Stimulated activated CD4-positive, alpha-beta T cell treated with anti-CD3 and anti-CD28 coated beads, Interleukin-15, amount 100 ng/mL, for 1 hour (primary cell): ENCODE measurements at regions not wholly inside any gene's neighbourhood (a gene's known extent, or its start where the extent isn't known, plus 50 kb on each side); places are given as distances from the start of the nearest gene placed in this dataset.

ENCODE experiments used
- DNase-seq, 2 donors: peaks; one replicate each; pipeline ENCODE4 v3.0.0-alpha.2; 2020; ENCODE audit warnings: low read depth in 1 of 2, low spot score in 1 of 2

DNA sequence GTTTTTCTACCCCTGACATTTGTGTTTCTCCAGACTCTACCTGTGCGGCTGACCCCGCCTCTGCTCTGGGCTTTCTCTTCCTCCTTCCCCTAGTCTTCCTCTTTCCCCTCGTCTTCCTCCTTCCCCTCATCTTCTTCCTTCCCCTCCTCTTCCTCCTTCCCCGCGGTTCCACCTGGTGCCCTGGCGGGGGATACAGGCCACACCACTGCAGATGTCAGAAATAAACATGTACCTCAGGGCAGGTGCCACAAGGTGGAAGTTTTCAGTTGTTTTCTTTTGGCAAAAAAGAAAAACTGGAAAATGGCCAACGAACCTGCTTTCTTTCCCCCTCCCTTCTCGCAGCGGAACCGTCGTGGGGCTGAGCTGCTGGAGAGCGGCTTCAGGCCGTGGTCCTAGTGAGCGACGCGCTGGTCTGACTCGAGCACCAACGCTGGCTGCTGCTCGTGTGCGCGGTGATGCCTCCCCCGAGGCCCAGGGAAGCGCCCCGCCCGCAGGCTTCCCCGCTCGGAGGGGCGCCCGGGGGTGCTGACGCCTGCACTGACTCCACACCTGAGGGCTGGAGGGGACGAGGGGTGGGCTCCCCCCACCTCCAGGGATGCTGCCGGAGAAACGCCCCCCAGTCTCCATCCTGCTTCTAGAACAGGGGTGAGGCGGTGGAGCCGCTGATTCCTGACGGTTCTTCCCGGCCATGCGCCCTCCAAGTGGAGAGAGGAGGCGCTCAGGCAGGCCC is 83.7 kb upstream of the ZNF516 start:
- no peak for DNase-seq

DNA sequence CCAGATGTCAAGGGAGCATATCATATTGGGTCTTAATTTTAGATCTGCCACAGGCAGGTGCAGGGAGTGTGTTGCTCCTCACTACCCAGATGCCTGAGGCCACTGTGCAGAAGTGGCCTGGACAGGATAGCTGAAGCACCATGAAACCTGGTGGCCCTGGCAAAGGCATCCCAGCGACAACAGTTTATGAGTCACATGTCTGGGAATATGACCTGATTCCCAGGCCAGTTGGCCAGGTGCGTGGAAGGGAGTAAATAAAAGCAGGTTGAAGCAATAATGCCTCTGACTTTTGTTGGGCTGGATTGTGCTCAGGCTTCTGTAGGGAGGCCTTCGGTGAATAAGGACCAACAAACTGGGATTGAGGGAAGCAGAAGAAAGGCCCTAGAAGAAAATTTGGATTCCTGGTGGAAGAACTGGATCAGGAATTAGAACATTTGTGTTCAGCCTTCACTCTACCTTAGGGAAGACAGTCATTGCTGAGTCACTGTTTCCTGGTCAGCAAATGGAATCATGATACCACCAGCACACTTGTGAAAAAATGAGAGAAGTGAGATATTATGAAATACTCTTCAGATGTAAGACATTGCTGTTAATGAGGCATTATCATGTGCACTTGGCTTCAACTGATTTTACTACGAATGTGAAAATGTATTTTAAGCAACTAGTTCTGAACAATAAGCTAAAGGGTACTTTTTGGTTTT is 78.4 kb upstream of the ZNF516 start:
- no peak for DNase-seq

DNA sequence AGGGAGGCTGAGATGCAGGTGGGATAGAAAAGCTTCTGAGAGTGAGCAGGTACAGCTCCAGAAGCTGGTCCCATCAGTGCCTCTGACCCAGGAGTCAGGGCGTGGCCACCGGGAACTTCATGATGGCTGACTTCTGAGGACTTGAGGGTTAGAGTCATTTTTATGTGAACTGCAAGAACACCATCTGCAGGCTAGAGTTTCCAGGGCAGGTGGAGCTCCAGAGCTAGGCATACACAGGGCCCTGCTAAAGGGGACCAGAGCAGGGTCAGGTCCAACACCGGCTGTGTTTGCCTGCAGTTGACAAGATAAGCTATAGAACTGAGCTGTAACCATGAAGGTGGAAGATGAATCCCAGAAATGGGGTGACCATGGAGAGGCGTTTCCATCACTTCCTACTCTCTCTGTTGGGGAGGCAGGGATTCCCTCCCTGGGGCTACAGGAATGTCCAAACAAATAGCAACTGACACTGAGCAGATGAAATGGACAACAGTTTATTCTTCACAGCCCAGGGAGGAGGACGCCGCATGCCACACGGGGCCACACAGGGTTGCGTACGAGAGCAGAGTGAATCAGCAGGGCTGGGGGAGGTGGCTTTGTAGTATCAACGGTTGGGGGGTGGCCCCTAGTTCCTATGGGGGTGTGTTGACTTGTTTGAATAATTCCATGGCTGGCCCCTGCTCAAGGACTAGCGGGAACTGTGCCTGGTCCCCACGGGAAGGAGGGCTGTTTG is 77.6 kb upstream of the ZNF516 start:
- no peak for DNase-seq

DNA sequence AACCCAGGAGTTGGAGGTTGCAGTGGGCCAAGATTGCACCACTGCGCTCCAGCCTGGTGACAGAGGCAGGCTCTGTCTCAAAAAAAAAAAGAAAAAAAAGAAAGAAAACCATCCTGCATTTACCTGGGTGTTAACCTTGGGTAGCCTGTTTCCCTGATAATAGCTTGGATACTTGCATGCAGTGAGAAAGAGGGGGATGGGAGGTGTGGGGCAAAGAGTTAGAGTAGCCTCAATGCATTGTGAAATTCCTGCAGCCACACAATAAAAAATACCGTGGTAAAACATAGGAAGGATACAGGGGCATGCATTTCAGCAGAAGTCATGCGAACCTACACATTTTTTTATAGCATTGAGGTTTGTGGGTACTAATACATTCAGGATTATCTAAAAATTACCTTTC is 76.6 kb upstream of the ZNF516 start:
- DNase-seq = no peak

DNA sequence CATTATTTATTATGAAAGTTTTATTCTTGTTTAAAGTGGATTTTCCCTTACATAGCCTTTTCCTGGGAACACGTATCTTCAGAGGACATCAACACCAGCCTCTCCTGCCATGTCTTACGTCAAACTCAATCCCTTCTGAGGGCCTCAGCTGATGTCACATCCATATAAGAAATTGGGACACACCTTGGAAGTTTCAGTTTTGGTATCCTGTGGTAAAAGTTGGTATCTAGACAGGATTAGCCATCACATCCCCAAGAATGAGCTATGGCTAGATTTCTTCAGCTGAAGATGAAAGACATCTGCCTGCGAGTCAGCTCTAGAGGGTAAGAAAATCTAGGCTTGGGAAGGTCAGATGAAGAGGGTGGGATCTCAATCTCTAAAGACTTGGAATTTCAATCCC is 75.8 kb upstream of the ZNF516 start:
- DNase-seq = no peak

DNA sequence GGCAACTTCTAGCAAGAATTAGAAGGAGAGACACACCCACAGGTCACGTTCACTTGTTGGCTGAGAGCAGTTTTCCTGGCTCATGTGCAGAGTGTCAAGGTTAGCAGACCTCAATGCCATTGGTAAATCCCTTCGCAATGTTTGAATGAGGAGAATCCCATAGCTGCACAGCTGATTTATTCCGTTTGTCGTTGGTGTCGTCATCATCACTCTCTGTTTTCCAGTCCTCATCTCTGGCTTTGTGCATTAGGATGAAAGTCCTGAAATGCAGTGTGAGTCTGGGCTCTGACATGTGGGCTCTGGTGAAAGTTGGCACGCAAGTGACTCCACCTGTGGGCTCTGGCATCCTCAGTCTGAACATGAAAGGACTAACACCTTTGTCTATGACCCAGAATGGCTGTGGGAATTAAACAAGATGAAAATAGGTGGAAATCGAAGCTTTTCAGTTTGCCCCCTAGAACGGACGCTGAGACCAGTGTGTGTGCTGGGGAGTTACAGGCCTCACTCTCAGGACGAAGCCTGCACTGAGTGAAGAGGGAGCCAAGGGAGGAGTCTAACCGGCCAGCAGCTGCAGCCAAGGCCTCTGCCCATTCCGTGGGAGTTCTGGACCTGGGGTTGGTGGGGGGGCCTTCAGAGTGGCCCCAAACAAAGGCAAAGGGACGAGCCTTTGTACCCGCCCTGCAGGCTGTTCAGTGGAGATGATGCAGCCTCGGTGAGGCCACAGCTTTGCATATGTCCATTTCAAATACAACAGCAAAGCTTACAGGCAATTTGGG is 74.8 kb upstream of the ZNF516 start:
- DNase-seq = no peak

DNA sequence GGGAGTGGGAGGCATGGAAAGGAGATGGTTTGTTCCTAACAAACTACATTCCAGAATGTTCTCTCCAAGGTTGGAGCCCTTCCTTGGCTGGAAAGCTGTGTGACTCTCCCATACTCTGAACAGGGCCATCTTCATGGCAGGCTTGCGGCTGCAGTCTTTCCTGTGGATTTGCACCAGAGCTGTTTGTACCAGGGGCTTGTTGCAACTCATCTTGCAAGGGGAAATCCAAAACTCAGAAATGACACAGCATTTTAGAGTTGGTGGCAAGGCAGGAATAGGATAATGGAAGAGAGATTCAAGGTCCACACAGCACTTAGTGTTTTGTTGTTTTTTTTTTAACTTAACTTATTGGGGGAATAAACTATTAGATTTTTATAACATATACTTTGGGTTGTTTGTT is 73.7 kb upstream of the ZNF516 start:
- DNase-seq = no peak

DNA sequence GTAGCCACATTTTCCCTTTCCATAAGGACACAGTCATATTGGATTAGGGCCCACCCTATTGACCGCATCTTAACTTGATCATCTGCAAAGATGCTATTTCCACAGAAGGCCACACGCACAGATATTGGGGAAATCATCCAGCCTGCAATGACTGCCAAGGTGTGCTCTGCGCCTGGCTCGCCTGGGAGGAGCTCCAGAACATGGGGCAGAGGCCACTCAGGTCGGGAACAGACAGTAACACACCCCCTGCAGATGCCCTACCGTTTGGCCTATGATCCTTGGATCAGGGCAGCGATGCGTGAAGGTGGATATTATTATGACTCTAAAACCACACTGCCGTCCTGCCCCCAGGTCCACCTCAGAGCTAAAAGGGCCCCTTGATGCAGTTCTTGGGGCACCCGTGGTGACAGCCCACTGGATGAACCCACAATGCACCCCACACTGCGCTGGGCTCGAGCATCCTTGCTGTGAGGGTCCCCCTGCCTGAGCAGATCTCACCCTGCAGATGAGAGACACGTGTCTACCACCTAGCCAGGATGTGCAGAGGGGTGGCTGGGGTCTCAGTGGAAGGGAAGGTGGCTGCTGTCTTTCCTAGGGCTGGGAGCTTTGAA is 72.9 kb upstream of the ZNF516 start:
- no peak for DNase-seq

DNA sequence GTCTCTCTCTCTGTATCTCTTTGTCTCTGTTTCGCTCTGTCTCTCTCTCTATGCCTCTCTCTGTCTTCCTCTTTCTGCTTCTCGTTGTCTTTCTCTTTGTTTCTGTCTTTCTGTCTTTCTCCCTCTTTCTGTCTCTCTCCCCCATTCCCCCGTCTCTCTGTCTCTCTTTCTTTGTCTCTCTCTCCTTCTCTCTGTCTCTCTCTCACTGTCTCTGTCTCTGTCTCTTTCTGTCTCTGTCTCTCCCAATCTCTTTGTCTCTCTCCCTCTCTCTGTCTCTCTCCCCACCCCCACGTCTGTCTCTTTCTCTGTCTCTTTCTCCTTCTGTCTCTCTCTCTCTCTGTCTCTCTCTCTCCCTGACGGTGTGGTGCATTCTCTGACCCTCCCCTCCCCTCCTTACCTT is 71.9 kb upstream of the ZNF516 start:
- no peak for DNase-seq

DNA sequence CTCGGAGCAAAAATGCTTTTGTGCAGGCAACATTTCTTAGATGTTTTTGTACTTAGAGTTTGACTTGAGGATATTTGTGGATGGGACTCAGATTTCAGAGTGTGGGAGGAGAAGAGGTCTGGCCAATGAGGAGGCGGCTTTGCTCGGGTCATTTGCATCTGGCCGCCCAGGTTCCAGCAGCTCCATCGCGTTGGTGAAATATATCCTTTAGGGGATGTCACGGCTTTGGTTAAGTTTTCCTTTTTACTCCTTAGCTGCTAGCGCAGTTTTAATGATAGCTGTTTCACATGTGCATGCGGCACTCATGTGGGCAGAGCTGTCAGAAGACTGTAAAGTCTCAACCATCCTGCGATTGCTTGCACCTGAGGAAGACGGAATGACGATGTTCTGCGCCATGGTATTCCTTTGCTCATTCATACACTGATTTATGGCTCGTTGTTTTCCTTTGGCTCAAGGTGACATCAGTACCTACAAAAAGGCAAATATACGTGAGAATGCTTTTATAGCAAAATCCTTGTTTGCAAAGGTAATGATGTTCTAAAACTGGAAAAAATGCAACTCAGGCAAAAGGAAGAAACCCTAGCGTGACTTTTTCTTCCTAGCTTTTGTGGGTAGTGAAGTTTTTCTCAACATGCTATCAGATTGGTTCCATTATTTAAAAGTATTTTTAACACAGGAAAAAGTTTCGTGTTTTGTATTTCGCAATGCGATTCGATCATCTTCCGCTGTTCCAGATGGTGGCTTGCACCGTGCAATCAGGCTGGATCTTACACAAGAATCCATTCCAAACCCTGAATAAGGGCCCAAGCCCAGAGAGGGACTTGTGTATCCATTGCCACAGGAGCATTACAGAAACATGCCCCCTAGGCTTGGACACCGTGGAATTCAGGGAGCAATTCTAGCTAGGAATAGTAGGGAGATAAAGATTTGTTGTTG is 70.5 kb upstream of the ZNF516 start:
- no peak for DNase-seq

DNA sequence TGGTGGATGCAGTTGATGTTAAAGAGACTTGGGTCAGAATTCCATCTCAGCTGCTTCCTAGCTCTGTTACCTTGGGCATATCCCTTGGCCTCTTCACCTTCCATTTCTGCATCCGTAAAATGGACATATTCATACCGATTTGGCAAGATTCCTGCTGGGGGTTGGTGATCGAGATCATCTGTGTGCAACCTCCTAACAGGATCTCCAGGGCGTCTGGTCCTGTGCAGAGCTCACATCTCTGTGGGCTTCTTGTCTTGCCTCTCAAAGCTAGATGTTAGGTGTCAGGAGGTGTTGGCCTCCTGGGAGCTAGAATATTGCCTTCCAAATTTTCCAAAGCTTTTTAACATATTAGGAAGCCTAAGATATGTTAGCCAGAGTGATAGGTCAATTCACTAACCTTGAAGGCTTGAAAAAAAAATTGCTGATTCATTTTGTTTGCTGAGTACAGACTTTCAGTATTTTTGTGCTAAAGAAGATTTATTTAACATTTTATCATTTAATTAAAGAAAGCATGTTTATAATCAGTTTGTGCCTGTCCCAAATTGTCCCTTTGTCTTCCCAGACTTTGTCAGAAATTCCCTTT is 69.7 kb upstream of the ZNF516 start:
- no peak for DNase-seq

DNA sequence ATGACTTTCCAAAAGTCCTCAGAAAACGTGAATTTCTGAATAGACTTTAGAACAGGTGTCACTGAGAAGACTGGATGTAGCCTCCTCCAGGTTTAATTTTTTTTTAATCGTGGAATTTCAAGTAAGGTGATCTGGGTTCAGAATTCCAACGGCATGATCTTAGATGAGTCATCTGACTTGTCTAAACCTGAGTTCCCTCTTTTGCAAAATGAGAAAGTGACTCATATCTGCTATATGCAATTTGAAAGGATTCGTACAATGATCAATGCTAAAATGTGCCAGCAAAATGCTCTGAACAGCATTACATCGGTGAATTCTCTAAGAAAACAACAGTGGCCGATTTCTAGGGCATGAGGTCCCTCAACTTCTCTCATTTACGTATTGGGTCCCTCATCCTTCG is 69.1 kb upstream of the ZNF516 start:
- no peak for DNase-seq

DNA sequence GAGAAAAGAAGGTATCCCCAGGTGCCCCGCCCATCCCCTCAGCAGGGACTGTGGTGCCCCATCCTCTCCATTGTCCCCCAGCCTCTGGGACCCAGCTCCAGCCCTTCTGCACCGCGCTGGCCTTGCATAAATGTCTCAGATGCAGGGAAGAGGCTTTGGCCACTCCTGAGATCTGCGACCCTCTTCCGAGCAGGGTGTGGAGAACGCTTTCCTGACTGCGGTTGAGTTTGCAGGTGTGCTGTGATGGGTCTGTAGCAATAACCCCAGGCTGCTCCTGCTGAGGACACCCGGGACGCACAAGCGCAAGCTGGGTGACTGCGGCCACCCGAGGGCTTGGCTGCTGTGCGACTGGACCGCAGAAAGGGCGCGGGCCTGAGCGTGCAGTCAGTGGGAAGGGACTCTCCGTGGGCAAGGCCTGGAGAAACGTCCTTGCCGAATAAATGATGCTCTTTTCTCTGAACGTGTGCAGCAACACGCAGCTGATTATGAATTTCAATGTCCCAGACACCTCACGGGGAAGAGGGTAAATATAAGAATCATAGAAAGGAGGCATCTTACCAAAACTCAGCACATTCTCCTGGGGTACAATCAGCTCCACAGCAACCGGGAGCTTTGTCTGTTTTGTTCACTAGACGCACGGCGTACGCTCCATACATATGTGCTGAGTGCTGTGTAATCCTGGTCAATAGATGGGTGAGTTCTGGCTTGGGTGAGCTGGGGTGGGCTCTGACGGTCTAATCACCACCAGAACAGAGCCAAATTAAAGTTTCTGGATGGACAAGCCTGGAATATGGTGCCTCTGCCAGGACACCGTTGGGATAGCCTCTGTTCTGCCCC is 67.5 kb upstream of the ZNF516 start:
- DNase-seq = no peak

DNA sequence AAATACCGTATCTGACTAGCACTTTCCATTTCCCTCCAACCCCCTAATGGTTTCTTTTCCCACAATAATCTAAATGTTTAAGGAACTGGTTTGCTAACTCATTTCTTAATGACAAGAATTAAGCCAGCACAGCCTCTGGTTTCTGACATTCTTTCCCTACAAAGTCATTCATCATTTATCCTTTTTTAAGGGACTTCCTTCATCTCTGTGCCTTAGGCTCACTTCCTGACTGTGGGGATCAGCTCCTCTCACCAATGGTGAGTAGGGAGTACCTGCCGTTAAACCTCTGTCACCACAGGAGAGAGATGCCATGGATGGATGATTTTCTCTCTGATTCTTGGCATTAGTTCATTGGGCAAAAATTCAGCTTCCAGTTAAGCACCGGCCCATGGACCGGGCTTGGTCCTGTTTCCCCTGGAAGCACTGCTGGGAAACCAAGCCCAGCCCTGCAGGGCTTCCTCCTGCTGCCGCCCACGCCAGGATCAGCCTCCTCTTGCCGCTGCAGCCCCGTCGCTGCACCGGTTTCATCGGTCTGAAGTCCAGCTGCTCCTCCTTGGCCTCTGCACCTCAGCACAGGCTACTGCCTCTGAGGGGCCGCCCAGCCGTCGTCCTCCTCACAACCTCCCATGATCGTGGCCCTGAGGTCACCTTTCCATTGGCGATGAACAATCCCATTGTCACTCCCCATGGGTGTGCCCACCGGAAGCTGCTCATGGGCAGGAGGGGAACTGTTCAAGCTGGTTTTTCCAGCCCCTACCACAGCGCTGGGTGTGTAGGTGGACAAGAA is 64.0 kb upstream of the ZNF516 start:
- DNase-seq = no peak

DNA sequence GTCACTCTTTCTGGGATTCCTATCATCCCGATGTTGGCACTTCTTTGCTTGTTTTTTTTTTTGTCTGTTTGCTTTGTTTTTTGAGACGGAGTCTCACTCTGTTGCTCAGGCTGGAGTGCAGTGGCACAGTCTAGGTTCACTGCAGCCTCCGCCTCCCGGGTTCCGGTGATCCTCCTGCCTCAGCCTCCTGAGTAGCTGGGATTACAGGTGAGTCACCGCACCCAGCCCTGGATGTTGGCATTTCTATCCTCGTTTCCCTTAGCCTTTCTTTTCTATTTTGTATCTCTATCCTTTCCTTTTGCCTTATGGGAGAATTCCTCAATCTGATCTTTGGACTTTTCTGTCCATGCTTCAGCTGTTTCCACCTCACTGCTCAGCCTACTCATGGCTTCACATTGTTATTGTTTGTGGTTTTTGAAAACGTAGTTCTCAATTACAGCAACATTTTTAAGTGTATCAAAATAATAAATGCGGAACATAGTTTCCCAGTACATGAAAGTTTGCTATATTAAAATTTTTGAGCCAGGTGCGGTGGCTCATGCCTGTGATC is 62.1 kb upstream of the ZNF516 start:
- no peak for DNase-seq

DNA sequence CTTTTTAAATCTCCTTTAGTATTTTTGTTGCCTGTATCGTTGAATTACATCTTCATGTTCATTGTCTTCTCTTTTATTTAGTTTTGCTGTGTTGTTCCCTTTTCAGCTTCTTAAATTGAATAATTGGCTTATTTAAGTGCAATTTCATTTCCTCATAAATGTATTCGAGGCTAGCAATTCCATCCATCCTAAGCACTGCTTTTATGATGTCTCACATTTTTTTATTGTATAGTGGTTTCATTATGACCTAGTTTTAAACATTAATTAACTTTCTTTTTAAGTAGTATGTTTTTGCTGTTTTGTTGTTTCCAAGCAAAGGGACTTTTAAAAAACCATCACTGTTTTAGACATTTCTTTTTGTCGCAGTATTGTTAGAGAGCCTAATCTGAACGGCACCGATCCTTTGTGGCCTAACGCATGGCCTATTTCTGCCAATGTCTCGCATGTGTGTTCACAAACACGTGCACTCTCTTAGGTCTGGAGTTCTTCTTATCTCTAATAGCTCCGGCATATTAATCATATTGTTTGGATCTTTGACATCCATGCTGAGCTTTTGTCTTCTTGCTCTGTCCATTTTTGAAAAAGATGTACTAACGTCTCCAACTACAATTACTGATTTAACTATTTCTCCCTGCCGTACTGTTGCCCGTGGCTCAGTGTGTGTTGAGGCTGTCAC is 59.6 kb upstream of the ZNF516 start:
- DNase-seq = no peak
